NCI-H2171 (cell line): ENCODE measurements at regions not wholly inside any gene's neighbourhood (a gene's known extent, or its start where the extent isn't known, plus 50 kb on each side); places are given as distances from the start of the nearest gene placed in this dataset.

Experiments
- DNase-seq: peaks from one replicate; lab custom pipeline; 2025; lab: John Stamatoyannopoulos, UW

DNA sequence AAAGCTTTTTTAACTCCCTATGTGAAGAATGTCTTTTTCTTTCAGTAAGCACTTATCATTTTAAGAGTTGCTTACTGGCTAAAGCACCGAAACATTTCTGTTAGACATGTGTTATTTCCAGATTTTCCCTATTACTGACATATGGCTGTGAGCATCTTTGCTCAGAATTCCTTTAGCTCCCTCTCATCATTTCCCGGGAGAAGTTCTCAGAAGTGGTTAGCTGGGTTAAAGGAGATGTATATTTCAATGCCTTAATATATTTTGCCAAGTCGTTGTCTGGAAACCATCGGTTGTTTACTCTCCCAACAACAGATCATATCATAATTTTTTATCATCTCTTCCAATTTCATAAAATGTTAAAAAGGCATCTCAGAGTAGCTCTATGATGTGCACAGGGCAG, 396.5 kb downstream of the OCA2 start:
- no peak for DNase-seq

DNA sequence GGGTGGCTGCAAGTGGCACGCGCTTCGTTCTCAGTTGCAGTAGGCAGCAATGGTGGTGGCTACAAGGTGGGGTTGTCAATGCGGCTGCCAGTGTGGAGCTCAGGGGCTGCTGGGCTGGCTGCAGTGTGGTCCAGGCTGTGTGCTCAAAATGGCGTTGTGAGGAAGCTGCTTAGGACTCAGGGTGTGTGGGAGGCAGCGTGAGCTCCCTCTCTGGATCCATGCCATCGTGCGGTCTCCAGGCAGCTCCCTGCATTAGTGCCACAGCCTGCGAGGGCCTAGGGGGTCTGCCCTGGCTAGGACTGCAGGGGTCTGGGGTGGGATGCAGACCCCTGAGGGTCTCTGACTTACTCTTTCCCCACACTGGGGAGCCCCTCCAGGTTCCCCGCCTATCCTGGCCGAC, 397.2 kb downstream of the OCA2 start:
- DNase-seq, result no peak

DNA sequence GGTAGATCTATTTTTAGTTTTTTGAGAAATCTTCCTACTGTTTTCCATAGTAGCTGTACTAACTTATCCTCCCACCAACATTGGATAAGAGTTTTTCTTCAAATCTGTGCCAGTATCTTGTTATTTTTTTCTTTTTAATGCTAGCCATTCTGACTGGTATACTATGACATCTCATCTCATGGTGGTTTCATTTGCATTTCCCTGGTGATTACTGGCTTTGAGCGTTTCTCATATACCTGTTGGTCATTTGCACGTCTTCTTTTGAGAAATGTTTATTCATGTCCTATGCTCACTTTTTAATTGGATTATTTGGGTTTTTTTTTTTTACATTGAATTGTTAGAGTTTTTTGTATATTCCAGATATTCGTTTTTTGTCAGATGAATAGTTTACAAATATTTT, 398.1 kb downstream of the OCA2 start:
- DNase-seq, result no peak

DNA sequence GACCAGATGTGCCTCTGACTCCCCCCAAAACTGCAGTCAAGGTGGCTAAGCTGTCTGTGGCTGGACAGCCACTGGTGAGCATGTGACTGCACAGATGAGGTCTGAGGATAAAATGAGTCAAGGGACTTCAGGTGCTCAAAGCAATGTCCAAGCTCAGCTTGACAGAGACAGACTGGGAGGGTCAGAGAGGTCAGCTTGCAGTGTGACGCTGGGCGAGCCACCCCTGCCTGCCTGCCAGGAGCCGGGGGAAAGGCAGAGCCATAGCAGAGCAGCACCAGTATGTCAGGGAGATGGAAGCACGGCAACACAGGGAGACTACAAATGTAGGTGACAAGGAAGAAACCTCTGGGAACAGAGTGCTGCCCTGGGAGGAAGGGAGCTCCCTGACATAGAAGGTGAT, 399.4 kb downstream of the OCA2 start:
- DNase-seq, result no peak

DNA sequence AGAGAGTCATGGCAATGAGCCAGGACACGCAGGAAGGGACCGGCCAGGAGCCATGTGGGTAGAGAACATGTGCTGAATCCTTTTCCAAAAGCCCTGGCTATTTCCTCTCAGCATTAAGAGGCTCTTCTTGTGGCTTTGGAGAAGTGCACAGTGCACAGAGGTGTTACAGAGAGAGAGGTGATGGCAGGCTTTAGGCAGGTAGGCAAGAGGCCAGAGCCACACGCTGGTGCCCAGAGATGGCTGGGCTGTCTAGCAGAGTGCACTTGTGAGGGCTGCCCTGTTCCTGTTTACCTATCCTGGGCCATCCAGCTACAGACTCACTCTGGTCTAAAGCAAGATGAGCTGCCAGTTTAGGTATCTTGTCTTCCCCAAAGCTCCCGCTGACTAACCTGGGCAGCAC, 402.6 kb downstream of the OCA2 start:
- DNase-seq, result no peak

DNA sequence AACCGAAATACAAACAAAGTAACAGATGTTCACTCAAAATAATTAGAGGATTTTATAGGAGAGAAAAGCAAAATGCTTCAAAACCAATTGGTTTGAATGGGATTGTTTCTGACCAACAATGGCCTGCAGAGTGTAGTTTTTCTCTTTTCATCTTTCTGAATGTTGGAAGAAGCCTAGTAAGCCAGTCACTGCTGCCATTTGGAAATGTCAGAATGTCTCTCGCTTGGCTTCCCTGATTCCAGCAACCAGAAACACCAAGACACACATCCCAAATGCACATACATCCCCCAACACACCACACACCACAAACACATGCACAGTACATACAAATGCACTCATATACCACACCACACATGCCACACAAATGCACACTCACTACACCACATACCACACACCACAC, 403.4 kb downstream of the OCA2 start:
- no peak for DNase-seq

DNA sequence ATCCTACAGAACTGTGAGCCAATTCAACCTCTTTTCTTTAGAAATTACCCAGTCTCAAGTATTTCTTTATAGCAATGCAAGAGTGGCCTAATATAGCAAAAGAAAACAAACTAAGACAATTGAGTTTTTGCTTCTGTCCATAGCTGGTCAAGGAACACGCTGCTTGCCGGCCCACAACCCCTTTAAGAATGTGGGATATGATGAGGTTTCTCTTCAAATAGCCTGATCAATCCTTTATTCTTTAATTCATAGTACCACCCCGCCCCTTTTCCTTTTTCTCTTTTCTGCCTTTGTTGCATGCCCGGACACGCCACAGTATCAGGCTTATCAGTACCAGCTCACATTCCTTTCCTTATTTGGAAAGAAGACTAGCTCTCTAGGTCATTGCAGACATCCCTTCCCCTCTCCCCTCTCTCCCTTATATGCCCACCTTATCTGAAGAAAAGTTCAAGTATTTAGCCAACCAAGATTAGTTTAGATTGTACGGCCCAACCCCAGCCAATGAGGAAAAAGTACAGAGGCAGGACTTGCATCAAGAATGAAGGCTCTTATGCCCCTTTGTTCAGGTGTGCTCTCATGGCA, 404.5 kb downstream of the OCA2 start:
- no peak for DNase-seq

DNA sequence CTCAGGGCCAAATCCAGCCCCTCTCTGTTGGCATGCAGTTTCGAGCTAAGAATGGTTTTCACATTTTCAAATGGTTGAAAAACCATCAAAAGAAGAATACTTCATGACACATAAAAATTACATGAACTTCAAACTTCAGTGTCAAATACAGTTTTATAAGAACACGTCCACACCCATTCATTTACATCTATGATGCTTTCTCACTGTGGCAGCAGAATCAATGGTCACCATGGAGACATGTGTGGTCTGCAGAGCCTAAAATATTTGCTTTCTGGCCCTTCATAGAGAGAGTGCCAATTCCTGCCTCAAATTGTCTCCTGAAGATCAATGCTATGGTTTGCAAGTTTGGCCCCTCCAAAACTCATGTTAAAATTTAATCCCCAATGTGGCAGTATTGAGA, 405.8 kb downstream of the OCA2 start:
- DNase-seq, result no peak

DNA sequence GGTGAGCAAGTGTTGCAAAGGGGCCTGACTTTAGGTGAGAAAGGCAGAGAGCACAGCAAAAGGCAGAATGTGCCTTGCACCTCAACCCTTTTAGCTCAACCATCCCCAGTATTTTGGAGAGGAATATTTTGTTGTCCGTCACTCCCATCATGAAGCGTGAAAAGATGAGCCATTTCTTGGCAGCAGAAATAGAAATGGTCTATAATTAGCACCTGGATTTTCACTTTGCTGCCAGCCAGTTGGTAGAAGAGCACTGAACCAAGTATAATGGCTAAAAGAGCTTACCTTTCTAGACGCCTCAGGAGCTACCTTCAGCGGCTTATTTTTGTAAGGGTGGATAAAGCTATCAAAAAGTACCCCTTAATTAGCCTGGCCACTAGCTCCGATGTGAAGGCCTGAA, 406.7 kb downstream of the OCA2 start:
- DNase-seq, result no peak

DNA sequence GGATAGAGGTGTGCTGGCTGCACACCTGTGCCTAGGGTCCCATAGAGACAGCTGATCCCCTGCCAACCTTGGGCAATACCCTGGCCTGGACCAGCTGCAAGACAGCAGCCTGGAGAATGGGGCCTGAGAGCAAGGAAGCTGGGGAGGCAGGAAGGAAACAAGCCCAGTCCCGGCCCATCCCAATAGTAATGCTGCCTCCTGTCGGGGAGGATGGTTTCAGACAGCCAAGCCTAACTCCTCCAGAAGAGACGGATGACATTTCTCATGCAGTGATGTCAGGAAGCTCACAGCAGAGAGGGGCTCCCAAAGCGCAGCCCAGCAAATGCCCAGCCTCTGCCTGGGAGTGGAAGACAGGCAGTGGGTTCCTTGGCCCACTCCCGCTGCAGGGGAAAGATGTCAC, 408.8 kb downstream of the OCA2 start:
- no peak for DNase-seq

DNA sequence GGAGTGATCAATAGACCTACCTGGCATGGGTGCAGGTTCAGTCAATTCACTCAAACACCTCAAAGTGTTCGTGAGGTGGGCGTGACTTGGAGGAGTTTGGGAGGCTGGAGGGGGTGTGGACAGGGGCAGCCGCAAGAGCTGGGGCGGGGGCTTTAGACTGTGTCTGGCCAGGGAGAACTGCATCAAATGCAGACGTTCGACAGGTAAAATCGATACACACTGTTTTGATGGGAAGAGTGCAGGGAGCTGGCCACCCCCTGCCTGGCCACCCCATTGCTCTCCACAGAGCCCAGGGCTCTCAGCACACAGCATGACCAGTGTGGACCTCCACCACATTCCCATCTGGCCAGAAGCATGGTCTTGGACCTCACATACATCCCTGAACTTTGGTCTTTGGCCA, 412.1 kb downstream of the OCA2 start:
- no peak for DNase-seq

DNA sequence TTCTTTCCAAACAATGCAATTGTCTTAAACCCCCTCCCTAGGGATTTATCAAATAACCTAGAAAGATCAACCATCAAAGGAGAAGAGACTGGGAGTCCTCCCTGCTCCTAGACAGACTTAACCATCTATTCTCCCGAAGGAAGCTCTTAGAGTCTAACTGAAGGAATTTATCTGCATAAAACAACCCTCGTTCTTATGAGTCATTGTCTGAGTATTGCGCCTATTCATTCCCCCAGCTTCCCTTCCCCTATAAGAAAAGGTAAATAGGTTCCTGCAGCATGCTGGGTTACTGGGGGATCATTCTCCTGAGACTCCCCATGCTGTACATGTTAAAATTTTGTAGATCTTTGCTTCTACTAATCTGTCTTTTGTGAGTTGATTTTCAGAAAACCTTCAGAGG, 412.7 kb downstream of the OCA2 start:
- DNase-seq, result no peak

DNA sequence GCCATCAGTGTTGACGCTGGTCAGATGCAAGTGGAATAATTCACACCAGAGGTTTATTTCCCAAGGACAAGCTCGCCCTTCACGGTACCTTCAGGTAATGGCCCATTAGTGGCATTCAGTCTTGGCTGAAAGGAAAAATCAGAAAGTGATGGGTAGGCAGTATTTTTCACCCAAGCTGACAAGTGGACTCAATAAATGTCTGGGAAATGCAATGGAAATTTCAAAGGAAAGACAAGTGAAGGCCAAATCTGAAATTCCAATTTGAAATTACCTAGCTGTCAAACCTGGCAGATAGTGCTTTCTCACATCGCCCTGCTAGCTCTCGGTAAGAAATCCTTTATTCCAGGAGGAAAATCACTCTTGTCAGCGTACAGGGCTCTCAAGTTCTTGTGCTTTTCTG, 413.5 kb downstream of the OCA2 start:
- no peak for DNase-seq

DNA sequence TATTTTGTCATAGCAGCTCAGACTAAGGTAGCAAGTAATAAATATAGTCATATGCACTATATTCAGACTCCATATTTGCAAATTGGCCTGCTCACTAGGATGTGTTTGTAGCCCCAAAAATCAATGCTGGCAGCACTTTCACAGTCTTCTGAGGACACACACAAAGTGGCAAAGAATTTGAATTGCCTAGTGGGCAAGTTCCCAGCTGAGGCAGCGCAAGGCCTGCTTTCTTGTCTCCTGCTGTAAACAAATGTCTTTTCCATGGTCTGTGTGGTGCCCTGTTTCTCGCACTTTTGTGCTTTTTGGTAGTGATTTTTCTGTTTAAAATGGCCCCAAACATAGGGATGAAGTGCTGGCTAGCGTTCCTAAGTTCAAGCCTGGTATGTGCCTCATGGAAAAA, 416.0 kb downstream of the OCA2 start:
- DNase-seq, result no peak

DNA sequence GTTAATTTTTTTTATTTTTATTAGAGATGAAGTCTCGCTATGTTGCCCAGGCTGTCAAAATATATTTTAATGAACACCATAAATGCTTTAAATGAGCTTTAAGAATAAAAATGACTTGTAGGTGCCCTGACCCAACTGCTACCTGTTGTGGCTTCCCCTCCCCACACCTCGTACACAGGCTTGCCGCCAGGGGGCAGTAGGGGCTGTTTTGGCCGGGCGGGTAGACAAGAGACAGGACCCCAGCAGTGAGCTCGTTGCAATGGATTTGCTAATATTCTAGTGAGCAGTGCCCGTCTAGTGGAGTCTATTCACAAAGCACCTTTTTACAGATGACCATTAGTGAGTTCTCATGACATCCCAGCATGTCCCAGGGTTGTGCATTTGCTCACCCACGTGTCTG, 418.1 kb downstream of the OCA2 start:
- no peak for DNase-seq

DNA sequence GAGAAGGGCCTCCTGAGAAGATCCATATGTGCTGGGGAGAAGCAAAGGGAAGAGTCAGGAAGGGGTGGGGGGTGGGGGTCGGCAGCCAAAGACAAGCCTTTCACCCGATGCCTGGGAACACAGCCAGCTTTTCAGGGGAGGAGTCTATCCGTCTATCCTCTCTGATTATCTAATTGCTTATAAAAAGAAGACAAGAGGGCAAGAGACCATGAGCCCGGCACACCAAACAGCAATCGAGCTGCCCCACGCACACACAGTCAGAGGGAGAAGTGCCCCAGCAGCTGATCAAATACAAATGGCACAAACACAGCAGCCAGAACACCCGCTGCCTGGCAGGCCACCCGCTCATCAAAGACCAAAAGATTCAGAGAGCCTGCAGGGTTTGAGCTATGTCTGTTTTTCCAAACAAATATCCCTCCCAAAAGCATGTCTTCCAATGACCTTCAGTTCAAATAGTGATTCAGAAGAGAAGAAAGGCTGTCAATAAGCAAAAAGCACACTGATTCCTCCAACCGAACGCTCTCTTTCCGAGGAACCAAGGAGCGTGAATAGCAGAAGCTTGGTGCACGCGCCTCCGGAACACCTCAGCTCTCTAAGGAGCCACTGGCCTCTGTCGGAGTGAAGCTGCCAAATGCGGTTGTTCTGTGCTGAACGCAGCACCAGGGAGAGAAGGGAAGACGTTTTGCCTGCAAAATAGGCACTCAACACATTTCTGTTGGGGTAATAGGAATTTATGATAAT, 419.2 kb downstream of the OCA2 start:
- peak; percentile 24 for DNase-seq

DNA sequence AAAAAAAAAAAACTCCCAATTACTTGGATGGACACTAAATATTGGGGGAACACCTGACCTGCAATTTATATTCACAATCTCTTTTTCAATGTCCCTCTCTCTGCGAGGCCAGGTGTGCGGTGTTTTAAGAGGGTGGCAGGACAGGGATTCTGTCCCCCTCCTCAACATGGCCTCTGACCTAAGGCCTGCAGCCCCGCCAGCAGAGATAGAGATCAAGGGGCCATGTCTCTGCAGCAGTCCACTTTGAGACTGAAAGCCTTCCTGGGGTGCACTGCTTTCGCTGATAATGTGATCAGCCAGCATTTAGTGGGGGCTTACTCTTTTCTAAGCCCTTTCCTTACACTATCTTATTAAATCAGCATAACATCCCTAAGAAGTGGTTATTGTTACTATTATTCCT, 419.9 kb downstream of the OCA2 start:
- DNase-seq, result no peak

DNA sequence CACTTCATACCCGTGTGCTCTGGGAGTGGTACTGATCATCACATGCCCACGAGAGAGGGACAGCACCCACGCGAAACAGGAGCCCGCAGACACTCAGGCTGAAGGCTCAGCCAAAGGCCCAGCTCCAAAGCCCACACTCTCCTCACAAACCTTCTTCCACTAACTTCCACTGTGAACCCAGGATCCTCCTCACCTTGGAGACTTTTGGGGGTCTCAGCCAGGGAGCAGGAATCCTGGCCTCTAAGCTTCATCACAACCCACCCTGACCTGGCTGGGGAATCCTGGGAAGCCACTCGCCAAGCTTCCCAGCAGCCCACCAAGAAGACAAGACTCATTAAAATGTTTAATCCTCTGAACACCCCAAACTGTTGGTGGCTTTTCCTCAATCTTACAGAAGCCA, 421.2 kb downstream of the OCA2 start:
- no peak for DNase-seq

DNA sequence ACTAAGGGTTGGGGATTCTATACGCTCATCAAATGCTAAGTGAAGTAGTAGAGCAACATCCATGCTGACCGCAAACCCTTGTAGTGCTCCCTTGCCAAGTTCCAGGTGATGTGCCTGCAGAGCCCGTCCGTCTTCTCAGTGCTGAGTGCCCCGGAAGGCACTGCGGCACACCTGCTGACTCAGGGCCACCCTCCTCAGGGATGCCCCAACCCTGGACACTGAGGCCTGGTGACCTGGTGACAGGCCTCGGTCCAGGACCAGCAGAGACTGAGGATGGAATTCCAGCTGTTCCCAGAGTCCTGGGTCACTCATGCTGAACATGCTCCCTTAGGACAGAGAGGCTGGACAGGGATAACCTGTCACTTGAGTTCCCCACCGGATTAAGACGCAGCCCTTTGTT, 422.5 kb downstream of the OCA2 start:
- DNase-seq, result no peak

DNA sequence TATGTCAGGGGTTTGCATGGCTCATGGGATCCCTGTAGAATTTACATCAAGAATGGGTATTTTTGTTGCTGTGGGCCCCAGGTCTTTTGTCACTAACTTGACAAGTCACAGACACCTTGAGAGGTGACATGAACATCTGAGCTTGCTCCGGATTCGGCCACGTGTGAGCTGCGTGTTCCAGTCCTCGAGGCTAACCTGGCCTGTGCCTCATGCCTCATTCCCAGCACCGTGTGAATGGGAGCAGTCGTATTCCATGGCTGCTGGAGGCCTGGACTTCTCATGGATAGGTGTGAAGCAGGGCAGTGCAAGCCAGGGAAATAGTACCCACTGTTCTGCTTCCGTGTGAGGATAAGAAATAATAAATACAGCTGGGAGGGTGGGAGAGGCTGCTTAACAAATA, 423.5 kb downstream of the OCA2 start:
- no peak for DNase-seq

DNA sequence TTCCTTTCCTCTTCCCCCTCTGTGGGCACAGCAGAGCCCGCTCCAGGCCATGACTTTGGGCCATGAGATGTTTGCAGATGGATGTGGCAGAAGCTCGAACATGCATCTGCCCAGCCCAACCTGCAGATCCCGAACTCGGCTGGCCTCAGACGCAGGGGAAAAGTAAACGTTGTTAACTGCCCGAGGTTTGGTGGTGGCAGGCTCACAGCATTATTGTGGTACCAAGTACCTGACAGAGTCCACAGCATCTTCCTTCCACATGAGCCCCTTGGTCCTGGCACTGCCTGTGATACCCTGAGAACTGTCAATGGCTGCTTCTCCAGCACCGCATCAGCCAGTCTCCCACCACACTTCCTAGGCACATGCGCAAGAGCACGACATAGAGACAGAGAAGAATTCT, 424.3 kb downstream of the OCA2 start:
- no peak for DNase-seq

DNA sequence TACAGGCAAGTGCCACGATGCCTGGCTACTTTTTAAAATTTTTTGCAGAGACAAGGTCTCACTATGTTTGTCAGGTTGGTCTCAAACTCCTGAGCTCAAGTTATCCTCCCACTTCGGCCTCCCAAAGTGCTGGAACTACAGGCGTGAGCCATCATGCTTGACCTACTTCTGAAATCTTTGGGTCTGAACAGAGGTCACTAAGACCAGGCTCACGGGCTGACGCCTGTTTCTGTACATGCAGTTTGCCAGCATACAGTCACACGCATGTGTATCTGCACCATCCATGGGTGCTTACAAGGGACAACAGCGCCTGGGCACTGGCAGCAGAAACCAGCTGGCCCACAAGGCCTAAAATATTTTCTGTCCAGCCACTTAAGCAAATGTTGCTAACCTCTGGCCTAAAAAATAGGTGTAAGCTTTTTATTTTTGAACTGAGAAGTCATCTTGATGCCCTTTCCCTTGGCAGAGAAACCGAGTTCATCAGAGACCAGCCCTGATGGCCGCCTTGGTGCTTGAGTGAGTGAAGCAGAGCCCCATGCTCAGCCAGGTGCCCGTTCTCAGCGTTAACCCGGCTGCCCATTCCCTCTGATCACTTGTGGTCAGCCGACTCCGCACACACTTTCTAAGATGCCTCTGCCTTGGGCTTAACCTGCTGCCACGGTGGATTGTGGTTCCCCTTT, 425.2 kb downstream of the OCA2 start:
- DNase-seq, result no peak

DNA sequence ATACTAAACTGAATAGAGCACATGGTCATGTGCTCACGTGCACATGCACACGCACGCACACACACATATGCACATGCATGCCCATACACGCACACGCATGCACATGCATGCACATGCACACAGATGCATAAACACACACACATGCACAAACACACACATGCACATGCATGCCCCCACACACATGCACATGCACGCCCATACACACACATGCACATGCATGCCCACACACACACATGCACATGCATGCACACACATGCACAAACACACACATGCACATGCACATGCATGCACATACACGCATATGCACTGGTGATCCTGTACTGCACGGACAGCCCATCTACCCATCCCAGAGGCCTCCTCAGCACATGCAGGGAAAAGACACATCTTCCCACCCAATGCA, 426.6 kb downstream of the OCA2 start:
- no peak for DNase-seq
